Prostate gland (tissue), 2 donors: ENCODE measurements at regions not wholly inside any gene's neighbourhood (a gene's known extent, or its start where the extent isn't known, plus 50 kb on each side); places are given as distances from the start of the nearest gene placed in this dataset.
"Not testable (repeated sequence)": the region's sequence is repeated elsewhere in the genome, so short reads cannot be mapped to it uniquely, and the experiment has no call there.

Experiments
- DNase-seq: peaks from one replicate; pipeline ENCODE4 v3.0.0-alpha.2; 2019; ENCODE audit warnings: low spot score
- H3K27ac ChIP-seq, 2 donors: fragments of 200-600 bp; sonication (generic); 2 replicates each; pipeline ENCODE4 v1.5.1; 2017 to 2019
- H3K27me3 ChIP-seq: fragments of 200-600 bp; sonication (generic); replicated peaks from 2 replicates; pipeline ENCODE4 v1.5.1; 2019; ENCODE audit not compliant: insufficient read depth
- H3K36me3 ChIP-seq, 2 donors: fragments of 200-600 bp; sonication (generic); 1 replicate in 1 of 2; 2 replicates in 1 of 2; pipeline versions ENCODE4 v1.5.1 to v1.8.1; 2017 to 2019
- H3K4me1 ChIP-seq: fragments of 200-600 bp; sonication (generic); replicated peaks from 2 replicates; pipeline ENCODE4 v1.5.1; 2019
- H3K4me3 ChIP-seq, 2 donors: fragments of 200-600 bp; sonication (generic); 2 replicates each; pipeline ENCODE4 v1.5.1; 2017 to 2019
- H3K9me3 ChIP-seq: fragments of 200-600 bp; sonication (generic); 2 replicates; pipeline ENCODE4 v1.5.1; 2017
- CTCF ChIP-seq, 4 experiments: fragments of 200-600 bp in 2 of 4; fragments of 450-650 bp in 2 of 4; sonication (generic) in 2 of 4; IDR thresholded peaks; 1 replicate in 3 of 4; 2 replicates in 1 of 4; pipeline ENCODE4 v1.5.1; 2016 to 2019; ENCODE audit warnings: antibody characterized with exemption in 4 of 4, mild to moderate bottlenecking in 2 of 4, moderate library complexity in 2 of 4
- POLR2A ChIP-seq: fragments of 450-650 bp; IDR thresholded peaks from one replicate; pipeline ENCODE4 v1.6.1; 2016; ENCODE audit warnings: antibody characterized with exemption, mild to moderate bottlenecking
- POLR2AphosphoS5 ChIP-seq: sonication (generic); formaldehyde crosslinking; IDR thresholded peaks from one replicate; pipeline ENCODE4 v1.6.1; 2017; ENCODE audit warnings: antibody characterized with exemption
- WGBS: methylation state at CpG from one replicate; pipeline ENCODE4 v1.1.5; 2018; 5-methylcytosine and 5-hydroxymethylcytosine counted together
- intact Hi-C: fragments of 100-400 bp; cut with DNase I; formaldehyde crosslinking; loops from one replicate; pipeline ENCODE4 v1.14.2; 2022

DNA sequence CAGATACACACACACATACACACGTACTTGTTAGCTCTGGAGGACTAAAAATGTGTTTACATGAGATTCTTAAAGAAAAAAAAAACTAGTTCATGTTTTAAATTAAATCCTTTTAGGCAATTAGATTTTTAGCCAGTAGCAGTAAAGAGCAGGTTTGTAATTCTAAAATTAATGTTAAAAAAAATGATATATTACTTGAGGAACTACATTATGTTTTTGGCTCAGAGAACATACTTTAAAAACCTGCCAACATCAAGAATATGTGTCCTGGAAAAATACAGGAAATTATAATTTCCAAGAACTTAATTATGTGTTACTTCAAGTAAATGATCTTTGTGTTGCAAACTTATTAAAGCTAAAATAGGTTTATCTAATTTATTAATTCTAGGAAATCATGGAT, 594.3 kb upstream of the PCDH7 start:
- Histone ChIP-seq H3K27ac (no peak overlapping the region), H3K27me3 (no peaks in the 10 kb centered on the region), H3K36me3 (no peaks in the 10 kb centered on the region), H3K4me1 (no peaks in the 10 kb centered on the region), H3K9me3 (no peaks in the 10 kb centered on the region), H3K4me3 (no peak overlapping the region)
- TF ChIP-seq POLR2AphosphoS5 (no peak), CTCF (IDR thresholded peaks at IDR 0.05) (no peak), POLR2A (no peak)
- 68% methylated on average over 1 of the region's 1 CpG for WGBS
- DNase-seq, result no peak
- intact Hi-C loops, result no loop called here

GRCh38 chr4:30126351-30126750, 593.8 kb upstream of the PCDH7 start:
- Histone ChIP-seq H3K9me3 (no peaks in the 10 kb centered on the region), H3K36me3 (no peaks in the 10 kb centered on the region), H3K27me3 (no peaks in the 10 kb centered on the region), H3K4me1 (no peaks in the 10 kb centered on the region), H3K27ac (no peak overlapping the region), H3K4me3 (no peak overlapping the region)
- no peak for TF ChIP-seq CTCF (IDR thresholded peaks at IDR 0.05)
- no peak for TF ChIP-seq POLR2A
- no peak for TF ChIP-seq POLR2AphosphoS5
- no peak for DNase-seq
- WGBS, result 73% methylated on average over 1 of the region's 1 CpG
- intact Hi-C loops, result no loop called here

- H3K4me1 ChIP-seq, intact Hi-C loops, DNase-seq, H3K27ac ChIP-seq, H3K27me3 ChIP-seq, H3K36me3 ChIP-seq, H3K4me3 ChIP-seq, H3K9me3 ChIP-seq: not testable (repeated sequence)
- 84% methylated on average over 5 of the region's 5 CpGs for WGBS
Measured at GRCh38 chr4:30148828-30149227, 571.3 kb upstream of the PCDH7 start.

DNA sequence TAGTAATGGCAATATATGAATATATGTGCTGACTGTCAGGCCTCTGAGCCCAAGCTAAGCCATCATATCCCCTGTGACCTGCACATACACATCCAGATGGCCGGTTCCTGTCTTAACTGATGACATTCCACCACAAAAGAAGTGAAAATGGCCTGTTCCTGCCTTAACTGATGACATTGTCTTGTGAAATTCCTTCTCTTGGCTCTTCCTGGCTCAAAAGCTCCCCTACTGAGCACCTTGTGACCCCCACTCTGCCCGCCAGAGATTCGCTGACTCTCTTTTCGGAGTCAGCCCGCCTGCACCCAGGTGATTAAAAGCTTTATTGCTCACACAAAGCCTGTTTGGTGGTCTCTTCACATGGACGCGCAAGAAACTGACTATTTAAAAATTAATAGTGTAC, 570.6 kb upstream of the PCDH7 start:
- intact Hi-C loops, H3K27me3 ChIP-seq, DNase-seq, H3K4me3 ChIP-seq, H3K9me3 ChIP-seq, H3K27ac ChIP-seq, H3K4me1 ChIP-seq, H3K36me3 ChIP-seq: not testable (repeated sequence)
- WGBS, result 90% methylated on average over 7 of the region's 7 CpGs

- H3K27ac ChIP-seq, result no peak overlapping the region
- WGBS, result 71% methylated on average over 1 of the region's 2 CpGs
- no peak for DNase-seq
- no peaks in the 10 kb centered on the region for H3K27me3 ChIP-seq
- H3K36me3 ChIP-seq, result no peaks in the 10 kb centered on the region
- no peak overlapping the region for H3K4me3 ChIP-seq
- intact Hi-C loops, result no loop called here
- no peaks in the 10 kb centered on the region for H3K9me3 ChIP-seq
- H3K4me1 ChIP-seq, result no peaks in the 10 kb centered on the region
- no peak for TF ChIP-seq POLR2A
- no peak for TF ChIP-seq POLR2AphosphoS5
- TF ChIP-seq CTCF (IDR thresholded peaks at IDR 0.05), result no peak
Measured at GRCh38 chr4:30153427-30153826, 566.7 kb upstream of the PCDH7 start.

DNA sequence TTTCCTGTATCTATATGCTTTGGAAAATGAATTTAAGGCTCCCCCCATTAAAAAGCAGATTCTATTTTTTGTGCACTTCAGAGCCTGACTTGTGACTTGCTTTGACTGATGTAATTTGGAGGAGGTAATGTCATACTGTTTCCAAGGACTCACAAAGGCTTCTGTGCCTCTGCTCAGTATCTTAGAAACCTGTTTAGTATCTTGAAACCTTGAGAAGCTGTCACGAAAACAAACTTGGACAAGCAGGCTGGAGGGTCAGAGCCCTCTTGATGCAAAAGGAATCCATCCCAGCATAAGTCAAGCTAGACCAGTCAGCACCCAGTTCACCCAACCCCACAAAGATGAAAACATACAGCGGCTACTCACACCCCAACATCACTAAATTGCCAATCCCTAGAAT, 560.0 kb upstream of the PCDH7 start:
- DNase-seq, result no peak
- TF ChIP-seq CTCF (IDR thresholded peaks at IDR 0.05) (no peak), POLR2AphosphoS5 (no peak), POLR2A (no peak)
- no peaks in the 10 kb centered on the region for H3K27me3 ChIP-seq

More for the DNA sequence above, 560.0 kb upstream of the PCDH7 start:
- Histone ChIP-seq H3K4me1 (no peaks in the 10 kb centered on the region), H3K4me3 (no peak overlapping the region), H3K27ac (no peak overlapping the region), H3K36me3 (no peaks in the 10 kb centered on the region), H3K9me3 (no peaks in the 10 kb centered on the region)
- 92% methylated on average over 2 of the region's 2 CpGs for WGBS
- intact Hi-C loops, result no loop called here
